ENCODE measurements at regions not wholly inside any gene's neighbourhood (a gene's known extent, or its start where the extent isn't known, plus 50 kb on each side); places are given as distances from the start of the nearest gene placed in this dataset.
A peak's percentile ranks its signal among the peaks of the same experiment; 100 is the strongest.

DNA sequence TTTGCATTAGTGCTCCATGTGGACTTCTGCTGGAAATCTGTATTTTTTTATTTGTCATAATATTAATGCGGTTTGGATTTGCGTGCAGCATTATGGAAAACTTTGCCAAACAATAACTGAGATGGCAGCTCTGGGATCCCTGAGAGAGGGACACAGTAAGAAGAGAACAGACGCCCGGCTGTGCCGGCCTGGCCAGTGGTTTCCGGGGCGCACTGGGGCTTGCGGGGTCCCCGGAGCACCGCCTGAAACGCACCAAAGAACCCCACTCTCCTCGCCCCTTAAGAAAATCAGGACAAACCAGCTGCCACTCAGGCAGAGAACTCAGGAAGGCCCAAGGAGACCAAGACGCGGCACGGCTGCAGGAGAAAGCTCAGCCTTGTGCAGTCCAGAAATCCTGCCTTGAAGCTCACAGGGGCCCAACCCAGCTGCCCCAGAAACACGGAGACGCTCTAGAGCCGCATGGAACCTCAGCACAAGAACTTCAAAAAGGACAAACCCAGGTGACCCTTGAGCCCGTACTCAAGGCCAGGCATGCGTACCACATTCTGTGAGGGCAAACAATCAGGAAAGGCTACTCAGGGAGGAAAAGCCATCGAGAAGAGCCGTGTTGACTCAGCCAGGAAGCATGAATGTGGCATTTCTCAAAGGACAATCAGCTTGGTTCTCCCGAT, 226.5 kb upstream of the CDYL start:
- no peak for DNase-seq

GRCh38 chr6:4545893-4546292, 230.3 kb upstream of the CDYL start:
- DNase-seq, result no peak

GRCh38 chr6:4543596-4543995, 232.6 kb upstream of the CDYL start:
- DNase-seq, result no peak

DNA sequence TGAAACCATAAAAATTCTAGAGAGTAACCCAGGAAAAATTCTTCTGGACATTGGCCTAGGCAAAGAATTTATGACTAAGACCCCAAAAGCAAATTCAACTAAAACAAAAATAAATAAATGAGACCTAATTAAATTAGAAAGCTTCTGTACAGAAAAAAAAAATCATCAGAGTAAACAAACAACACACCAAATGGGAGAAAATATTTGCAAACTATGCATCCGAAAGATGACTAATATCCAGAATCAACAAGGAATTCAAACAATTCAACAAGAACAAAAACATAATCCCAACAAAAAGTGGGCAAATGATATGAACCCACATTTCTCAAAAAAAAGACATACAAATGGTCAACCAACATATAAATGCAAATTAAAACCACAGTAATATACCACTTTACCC, 242.6 kb upstream of the CDYL start:
- DNase-seq, result no peak

DNA sequence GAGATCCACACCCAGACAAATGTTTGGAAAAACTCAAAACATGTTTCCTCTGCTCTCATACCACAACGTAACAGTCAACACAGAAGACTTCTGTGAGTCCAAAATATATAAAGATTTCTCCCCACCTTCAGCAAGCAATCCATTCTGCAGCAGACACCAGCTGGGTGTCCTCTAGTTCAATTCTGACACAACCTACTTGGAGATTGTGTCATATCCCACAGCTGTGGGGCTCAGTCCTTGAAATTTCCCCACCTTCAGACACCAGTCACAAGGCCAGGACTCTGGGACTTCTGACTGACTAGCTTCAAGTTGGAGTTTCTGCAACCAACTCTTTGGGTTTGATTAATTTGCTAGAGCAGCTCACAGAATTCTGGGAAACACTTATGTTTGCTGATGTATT, 244.8 kb upstream of the CDYL start:
- DNase-seq, result no peak

GRCh38 chr6:4522453-4522852, 253.8 kb upstream of the CDYL start:
- DNase-seq, result peak; percentile 20

DNA sequence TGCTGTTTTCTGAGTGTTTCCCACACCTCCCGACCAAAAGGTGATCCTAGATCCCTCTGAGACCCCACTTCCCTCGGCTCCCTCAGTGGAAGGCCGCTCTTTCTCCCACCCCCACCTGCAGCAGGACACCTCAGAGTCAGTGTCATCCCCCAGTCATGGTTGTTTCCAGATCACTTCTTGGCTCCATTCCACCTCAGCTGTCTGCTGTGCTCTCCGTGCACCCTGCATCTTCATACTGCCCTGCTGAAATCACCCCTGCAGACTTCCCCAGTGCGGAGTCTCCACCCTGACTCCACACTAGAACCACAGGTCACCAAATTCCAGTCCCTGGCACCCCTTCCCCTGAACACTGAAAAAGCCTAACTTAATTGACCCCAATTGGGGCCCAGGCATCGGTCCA, 255.1 kb upstream of the CDYL start:
- no peak for DNase-seq

GRCh38 chr6:4518506-4518905, 257.7 kb upstream of the CDYL start:
- no peak for DNase-seq

DNA sequence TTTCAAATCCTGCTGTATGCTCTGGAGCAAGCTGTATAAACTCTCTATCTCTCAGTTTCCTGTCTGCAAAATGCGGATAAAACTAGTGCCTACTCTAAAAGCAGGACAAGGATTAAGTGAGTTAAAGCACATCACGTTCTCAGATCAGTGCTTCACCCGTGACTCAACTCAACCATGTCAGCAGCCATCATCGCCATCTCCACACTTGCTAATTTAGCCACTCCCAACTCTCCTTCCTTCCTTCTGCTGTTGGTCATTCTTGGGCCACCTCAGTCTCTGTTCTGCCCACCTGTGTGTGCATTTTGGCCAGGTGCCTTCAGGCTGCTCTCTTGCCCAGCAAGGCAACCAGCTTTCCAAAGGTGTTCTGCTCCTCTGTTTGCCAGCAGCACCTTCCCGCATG, 260.0 kb upstream of the CDYL start:
- no peak for DNase-seq

DNA sequence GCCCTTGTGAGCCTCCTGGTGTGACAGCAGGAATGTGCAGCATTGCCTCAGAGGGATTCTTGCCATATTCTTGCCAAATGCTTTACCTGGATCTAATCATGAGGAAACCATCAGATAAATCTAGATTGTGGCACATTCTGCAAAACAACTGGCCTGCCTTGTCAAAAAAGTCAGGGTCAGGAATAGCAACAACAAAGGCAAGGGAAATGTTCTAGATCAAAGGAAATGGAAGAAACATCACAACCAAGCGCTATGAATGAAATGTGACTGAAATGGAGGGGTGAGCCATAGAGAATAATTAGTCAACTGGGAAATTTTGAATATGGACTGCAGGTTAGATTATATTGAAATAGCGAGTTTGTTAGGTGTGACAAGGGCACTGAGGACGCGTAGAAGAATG, 262.6 kb upstream of the CDYL start:
- DNase-seq, result no peak

GRCh38 chr6:4512051-4512471, 264.1 kb upstream of the CDYL start:
- no peak for DNase-seq

GRCh38 chr6:4511641-4512020, 264.6 kb upstream of the CDYL start:
- no peak for DNase-seq

DNA sequence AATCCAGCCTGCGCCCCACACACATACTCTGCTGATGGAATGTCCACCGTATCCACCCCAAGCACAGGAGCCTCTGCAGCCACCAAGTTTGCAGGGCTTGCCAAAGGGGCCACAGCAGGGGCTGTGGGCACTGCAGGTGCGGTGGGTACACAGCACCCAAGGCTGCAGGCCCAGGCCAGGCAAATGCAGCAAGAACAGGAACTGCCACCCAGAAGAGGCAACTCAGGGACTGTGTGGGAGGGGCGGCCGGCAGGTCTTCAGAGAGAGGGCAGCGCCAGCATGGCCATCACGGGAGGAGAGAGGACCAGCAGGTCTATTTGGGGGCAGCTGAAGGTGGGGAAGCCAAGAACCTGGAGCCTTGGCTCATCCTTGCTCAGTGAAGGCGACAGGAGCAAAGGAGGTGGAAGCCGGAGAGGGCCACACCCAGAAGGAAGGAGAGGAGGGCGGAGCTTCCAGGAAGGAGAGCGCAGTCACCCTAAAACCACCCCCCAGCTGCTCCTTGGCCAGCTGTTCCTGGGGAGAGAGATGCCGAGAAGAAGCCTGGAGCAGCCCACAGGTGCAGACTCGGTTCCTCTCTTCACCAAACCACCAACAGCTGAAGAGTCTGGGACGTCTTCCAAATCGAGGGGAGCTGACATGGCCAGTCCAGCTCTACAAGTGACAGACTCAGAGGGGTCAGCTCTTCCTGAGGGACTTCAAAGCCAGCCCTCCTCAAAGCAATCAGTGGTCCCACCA, 265.1 kb upstream of the CDYL start:
- no peak for DNase-seq

DNA sequence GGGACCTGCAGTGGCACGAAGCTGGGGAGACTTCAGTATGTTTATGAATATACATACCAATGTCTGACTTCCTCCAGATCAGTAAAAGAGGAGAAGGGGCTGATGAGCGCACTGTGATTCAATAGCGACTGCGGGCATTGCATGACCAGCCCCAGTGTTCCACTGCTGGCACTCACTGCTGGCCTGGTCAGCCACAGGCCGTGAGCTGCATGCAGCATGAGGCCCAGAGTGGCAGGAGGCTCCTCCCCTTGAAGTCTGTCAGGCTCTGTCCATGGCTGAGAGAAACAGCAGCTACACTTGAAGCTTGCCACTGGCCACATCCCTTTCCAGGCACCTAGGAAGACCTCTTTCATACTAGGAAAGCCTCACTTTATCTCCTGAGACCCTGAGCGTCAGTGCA, 265.9 kb upstream of the CDYL start:
- no peak for DNase-seq

DNA sequence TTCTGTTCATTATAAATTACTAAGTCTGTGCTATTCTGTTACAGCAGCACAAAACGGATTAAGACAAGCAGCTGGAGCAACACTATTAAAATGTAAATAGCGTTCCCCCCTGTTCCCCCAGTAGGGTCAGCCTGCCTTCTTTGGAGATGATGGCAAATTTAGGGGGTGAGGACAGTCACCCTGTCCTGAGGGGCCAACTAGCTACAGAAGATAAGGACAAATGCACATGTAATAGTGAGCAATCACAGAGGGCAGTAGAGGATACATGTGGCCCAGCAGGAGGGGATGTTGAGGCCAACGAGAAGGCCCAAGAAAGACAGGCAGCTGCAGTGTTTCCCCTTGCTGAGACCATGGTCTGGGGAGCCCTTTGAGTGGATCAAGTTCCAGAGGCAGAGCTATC, 266.7 kb upstream of the CDYL start:
- no peak for DNase-seq

- no peak for DNase-seq
Observed at GRCh38 chr6:4506792-4507191, 269.4 kb upstream of the CDYL start.

DNA sequence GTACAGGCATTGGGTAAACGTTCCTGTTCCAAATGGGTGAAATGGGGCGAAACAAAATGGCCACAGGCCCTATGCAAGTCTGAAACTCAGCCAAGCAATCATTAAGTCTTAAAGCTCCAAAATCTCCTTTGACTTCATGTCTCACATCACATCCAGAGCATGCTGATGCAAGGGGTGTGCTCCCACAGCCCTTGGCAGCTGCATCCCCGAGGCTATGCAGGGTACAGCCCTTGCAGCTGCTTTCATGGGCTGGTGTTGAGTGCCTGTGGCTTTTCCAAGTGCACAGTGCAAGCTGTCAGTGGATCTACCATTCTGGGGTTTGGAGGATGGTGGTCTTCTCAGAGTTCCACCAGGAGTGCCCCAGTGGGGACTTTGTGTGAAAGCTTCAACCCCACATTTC, 270.0 kb upstream of the CDYL start:
- DNase-seq, result no peak

- no peak for DNase-seq
Observed at GRCh38 chr6:4504700-4505099, 271.5 kb upstream of the CDYL start.

- DNase-seq, result no peak
Observed at GRCh38 chr6:4503700-4504099, 272.5 kb upstream of the CDYL start.

DNA sequence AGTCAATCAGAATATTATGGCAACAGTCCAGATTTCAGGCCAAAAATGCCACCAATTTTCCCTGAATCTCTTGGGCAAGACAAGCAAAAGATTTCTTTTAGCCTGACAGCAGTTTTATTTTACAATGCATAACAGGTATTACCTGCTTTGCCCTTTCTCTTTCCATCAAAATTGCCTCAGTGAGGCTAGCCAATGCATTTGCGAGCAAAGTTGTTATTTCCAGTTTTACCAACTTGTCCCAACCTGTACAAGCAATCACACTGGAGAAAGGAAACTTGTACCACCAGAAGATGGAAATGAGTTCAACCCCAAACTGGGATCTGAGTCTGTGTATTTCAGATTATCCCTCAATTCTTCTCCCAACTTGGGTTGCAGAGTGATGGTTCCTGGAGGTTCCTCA, 279.9 kb upstream of the CDYL start:
- no peak for DNase-seq

GRCh38 chr6:4491501-4492260, 284.5 kb upstream of the CDYL start:
- DNase-seq, result no peak

- DNase-seq, result no peak
Observed at GRCh38 chr6:4489538-4489937, 286.7 kb upstream of the CDYL start.

DNA sequence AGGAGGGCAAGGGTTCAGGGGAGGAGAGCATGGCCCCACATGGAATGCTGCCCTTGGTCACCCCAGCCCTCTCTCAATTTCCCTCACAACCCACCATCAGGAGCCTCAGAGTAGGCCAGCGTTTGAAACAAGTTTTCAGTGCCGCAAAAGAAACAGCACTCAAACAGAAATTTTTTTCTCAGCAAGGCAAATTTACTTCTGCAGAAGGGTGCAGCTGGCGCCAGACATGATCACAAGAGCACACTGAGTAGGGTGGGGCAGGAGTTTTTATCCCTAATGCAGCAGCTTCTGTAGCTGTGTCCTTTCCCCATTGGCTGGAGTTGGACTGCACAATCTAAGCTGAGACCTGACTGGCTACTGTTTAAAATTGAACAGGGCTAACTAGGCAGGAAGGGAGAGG, 287.8 kb upstream of the CDYL start:
- DNase-seq, result no peak

GRCh38 chr6:4487538-4487937, 288.7 kb upstream of the CDYL start:
- no peak for DNase-seq

All from GF-D8 (cell line).